ENCODE measurements at regions not wholly inside any gene's neighbourhood (a gene's known extent, or its start where the extent isn't known, plus 50 kb on each side); places are given as distances from the start of the nearest gene placed in this dataset.

DNA sequence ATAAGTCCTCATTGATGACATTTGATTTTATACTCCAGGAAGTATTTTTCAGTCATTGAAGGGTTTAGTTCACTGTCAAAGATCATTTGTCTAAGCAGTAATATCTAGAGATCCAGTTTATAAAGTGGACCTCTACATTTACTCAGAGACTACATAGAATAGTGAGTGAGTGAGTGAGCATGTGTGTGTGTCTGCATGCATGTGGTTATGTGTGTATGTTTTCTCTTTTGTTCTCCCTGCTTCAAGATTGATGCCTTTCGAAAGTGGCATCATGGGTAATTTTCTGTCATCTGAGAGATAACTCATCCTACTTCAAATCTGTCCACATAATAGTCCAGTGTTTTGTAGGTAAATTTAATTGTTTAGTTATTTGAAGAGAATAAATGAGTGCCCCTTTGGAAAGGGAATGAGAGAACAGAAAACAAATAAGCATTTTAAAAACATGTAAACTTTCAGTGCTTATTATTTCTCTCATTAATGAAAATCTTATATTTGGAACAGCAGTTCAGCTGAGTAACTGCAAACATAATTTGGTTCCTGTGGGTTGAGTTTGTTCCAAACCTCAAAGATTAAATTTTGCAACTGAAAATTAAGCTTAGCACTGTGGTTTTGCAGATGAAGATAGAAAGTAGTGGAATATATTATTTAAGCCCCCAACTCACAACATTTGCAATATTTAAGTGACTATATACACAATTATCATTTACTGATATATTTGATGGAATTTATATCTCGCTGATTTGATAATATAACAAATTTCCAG, 1295.1 kb upstream of the C9orf72 start:
- DNase-seq, result peak in 1 of 3 experiments; percentile 31

GRCh38 chr9:28882529-28882928, 1309.2 kb upstream of the C9orf72 start:
- no peak for DNase-seq

DNA sequence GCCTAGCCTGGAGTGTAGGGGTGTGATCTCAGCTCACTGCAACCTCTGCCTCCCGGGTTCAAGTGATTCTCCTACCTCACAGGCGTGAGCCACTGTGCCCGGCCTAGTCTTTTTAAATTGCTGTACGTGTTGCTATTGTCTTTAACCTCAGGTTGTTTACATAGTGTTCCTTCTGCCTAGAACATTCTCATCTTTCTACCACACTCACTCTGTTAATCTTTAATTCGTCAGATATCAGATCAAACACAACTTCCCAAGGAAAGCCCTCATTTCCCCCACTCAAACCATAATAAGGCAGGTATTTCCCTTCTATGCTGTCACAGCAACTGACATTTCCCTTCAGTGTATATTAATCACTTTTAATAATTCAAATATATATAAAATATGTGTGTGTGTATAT, 1310.0 kb upstream of the C9orf72 start:
- DNase-seq, result no peak

GRCh38 chr9:28887188-28887884, 1314.1 kb upstream of the C9orf72 start:
- no peak for DNase-seq

- no peak for DNase-seq
These were observed 1315.5 kb upstream of the C9orf72 start for GRCh38 chr9:28888806-28889205.

DNA sequence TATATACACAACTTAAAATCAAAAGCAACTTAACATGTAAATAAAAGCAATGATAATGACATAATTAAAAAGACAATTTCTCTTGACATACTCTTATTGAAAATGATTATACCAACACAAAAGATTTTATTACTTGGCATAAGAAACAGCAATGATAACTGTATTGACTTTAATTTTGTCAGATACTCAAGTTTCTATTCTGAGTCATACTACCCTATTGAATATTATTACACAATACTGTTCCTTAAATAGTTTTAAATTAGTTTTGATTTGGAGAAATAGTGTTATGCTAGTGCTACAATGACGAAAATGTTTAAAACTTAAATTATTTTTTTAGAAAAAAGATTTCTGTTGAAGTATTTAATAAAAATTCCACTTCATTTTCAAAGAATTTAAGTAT, 1319.3 kb upstream of the C9orf72 start:
- no peak for DNase-seq

DNA sequence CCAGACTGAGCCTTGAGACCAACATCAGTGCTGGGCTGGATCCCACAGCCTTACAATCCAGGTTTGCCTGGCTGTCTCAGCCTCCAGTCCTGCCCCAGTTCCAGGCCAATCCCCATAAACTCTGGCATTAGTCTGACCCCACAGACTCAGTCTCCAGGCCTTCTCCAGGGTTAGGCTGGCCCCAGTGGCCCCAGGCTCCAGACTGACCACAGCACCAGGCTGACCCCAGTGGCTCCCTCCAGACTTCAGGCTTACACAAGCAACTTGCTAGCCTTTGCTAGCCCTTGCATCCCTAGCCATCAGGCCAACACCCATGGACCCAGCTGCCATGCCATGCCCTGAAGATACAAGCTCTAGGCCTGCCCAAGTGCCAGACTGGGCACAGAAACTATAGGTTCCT, 1326.0 kb upstream of the C9orf72 start:
- no peak for DNase-seq

- no peak for DNase-seq
These were observed 1326.6 kb upstream of the C9orf72 start for GRCh38 chr9:28899926-28900325.

- no peak for DNase-seq
These were observed 1327.1 kb upstream of the C9orf72 start for GRCh38 chr9:28900406-28900805.

DNA sequence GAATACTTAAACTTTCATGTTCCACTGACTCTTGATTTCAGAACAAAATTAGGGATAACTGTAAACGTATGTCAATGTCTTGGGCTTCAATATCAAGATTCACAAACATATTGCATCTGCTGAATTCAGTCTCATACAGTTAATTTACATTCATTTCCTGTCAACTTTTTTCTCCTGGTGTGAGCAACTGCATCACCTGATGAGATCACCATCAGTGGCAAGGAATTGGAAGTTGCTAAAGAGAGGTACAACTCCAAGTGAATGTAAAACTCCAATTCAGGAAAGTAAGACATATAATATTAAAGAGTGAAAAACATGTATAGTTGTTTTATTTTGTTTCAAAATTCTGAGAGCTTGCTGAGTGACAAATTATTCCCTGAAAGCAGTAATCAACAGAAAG, 1336.2 kb upstream of the C9orf72 start:
- no peak for DNase-seq

GRCh38 chr9:28912621-28913020, 1339.3 kb upstream of the C9orf72 start:
- no peak for DNase-seq

GRCh38 chr9:28915202-28915930, 1342.1 kb upstream of the C9orf72 start:
- no peak for DNase-seq

DNA sequence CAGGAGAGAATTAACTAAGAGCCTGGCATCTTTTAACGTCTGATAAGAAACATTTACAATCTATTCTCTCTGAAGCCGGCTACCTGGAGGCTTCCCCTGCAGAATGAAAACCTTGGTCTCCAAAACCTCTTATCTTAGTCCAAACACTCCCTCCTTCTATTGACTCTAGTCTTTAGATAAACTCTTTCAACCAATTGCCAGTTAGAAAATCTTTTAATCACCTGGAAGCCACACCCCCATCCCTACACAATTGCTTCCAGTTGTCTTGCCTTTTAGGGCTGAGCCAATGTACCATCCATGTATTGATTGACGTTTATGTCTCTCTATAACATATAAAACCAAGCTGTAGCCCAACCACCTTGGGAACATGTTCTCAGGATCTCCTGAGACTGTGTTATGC, 1343.1 kb upstream of the C9orf72 start:
- DNase-seq, result no peak

GRCh38 chr9:28921857-28922500, 1348.7 kb upstream of the C9orf72 start:
- DNase-seq, result no peak

DNA sequence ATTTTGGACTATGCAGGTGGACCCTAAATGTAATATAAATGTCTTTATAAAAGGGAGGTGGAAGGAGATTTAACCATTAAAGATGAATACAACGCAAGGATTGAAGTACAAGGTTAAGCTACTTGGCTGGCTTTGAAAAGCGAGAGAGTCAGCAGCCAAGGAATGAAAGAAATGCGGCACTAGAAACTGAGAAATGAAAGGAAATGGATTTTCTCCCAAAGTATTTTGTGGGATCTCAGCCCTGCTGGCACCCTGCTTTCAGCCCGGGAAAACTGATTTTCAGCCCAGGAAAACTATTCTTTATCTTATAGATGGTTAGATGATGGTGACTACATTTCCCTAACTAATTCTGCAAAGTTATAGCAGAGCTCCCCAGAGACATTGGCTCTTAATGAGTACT, 1349.6 kb upstream of the C9orf72 start:
- no peak for DNase-seq

DNA sequence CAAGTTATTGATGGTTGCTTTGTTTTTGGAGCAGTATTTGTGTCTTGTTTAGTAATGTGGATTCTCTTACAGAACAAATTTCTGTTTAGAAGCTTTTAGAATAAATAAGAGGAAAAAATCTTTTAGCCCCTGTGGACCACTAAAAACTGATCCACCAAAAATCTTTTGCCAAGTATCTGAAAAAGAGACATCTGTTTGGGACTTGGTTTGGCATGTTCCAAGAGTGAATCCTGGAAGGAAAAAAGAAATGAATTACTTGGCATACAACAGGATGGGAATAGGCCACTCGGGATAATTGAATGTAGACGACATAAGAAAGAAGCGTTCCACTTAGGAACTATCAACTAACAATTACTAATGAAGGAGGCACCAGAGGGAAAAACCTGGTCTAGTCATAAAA, 1350.1 kb upstream of the C9orf72 start:
- no peak for DNase-seq

DNA sequence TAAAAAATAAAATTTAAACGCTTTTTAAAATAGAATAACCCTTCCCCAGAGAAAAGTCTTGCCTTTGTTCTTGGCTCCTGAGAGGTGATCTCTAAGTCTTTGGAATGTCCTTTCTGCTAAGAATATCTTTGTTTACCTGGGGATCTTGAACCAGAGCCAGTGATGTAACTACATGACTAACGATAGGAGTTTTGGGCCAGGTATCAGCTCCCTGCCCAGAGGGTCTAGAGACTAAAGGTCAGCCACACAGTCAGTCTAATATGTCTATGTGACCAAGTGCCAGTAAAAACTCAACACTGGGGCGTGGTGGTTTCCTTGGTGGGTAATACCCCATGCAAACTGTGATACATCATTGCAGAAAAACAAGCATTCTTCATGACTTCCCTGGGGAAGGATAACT, 1351.9 kb upstream of the C9orf72 start:
- no peak for DNase-seq

DNA sequence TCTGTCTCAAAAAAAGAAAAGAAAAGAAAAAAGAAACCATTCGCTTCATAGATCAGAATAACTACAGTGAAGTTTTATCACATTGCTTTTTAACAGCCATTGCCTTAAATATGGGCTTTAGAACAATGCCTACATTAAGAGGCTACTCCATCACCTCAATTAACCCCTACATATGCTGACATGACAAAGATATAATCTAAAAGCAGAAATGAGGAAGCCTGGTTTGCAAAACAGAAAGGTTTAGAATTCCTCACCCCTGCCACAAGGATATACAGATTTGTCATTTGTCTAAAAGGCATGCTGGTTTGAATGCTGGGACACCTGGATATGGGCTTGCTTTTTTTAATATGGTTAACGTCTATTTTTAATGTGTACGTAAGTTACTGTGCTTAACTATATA, 1353.0 kb upstream of the C9orf72 start:
- DNase-seq, result no peak

- peak in 1 of 3 experiments; percentile 60 for DNase-seq
These were observed 1354.4 kb upstream of the C9orf72 start for GRCh38 chr9:28927691-28928090.

DNA sequence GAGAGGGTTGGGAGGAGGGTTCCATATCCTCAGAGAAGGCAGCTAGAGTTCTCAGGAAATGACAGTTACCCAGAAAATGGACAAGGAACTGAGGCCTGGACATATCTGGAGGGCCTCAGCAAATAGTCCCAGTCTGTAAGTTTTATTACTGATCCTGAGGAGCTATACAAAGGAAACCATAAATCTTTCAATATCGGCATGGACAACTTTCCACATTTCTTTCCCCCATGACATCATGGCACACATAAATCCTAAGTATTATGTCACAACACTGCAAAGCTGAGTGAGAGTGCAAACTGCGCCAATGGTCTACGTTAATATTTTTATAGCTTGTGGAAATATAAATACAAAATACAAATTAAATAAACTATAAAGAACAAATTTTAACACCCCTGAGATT, 1356.2 kb upstream of the C9orf72 start:
- DNase-seq, result peak in 1 of 3 experiments; percentile 27

DNA sequence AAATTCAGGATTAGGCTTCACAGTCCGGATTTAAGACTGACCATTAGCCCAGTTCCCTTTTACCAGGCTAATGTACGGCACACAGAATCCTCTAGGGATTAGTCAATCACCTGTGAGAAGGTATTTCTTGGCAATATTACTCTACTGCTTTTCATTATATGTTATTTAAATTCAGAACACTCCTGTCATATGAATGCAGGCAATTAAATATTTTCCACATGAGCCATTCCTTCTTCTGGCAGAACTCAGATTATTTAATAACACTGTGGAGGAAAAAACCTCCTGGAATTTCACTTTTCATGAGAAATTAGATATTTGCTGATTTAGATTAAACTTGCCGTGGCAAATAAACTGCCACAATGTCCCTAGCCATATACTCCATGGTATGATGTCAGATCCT, 1357.5 kb upstream of the C9orf72 start:
- DNase-seq, result no peak

GRCh38 chr9:28934111-28934510, 1360.8 kb upstream of the C9orf72 start:
- no peak for DNase-seq

GRCh38 chr9:28938981-28939380, 1365.7 kb upstream of the C9orf72 start:
- peak in 1 of 3 experiments; percentile 12 for DNase-seq
